G401.6 (cell line): ENCODE measurements at regions not wholly inside any gene's neighbourhood (a gene's known extent, or its start where the extent isn't known, plus 50 kb on each side); places are given as distances from the start of the nearest gene placed in this dataset.

Source experiments
- FAIRE-seq: peaks from 2 replicates; lab custom pipeline; 2012; peaks lifted over from hg19 to GRCh38; lab: Jason Lieb, UNC

GRCh38 chr11:62026739-62027370, 59.4 kb upstream of the FTH1 start:
- no peak for FAIRE-seq

- FAIRE-seq: no peak
Observed at GRCh38 chr11:62025487-62026105, 58.2 kb upstream of the FTH1 start.

GRCh38 chr11:62024936-62025486, 57.6 kb upstream of the FTH1 start:
- no peak for FAIRE-seq

- no peak for FAIRE-seq
Observed at GRCh38 chr11:62022211-62022610, 54.8 kb upstream of the FTH1 start.

- no peak for FAIRE-seq
Observed at GRCh38 chr11:62020661-62021060, 53.2 kb upstream of the FTH1 start.

- no peak for FAIRE-seq
Observed at GRCh38 chr11:62018981-62019664, 51.7 kb upstream of the FTH1 start.

- no peak for FAIRE-seq
Observed at GRCh38 chr11:62017878-62018655, 50.6 kb upstream of the FTH1 start.
